ENCODE measurements at regions not wholly inside any gene's neighbourhood (a gene's known extent, or its start where the extent isn't known, plus 50 kb on each side); places are given as distances from the start of the nearest gene placed in this dataset.

DNA sequence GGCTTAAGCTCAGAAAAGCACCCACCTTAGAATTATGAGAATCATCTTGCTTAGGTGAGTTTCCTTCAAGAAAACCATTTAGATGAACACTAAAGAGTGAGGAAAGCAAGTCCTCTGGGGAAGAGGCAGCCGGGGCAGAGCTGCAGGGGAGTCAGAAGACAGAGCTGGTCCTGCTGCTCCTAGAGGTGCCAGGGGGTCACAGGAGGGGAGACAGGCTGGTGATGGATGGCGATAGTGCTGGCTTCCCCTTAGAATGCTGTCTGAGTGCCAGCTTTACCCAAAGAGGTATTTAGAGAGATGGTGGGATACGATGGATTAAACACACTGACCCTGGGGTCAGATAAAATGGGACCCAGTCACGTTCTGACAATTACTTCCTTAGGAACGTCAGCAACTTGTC lies 269.4 kb downstream of the TDRD15 start:
- ChIA-PET CTCF (no interaction called here), POLR2A (no interaction called here)
- under 1% methylated on average over 5 of the region's 5 CpGs for WGBS (ENCODE audit: missing lambda C conversion rate)
- no peak overlapping the region for H3K4me2 ChIP-seq
- H3K4me1 ChIP-seq: no peaks in the 10 kb centered on the region
- DNase-seq (ENCODE audit: low read depth in 1 of 2, low spot score in 1 of 2) (no peak), ATAC-seq (no peak), FAIRE-seq (no peak)
- no peaks in the 10 kb centered on the region for H3K9me3 ChIP-seq
- no peak overlapping the region for H3K4me3 ChIP-seq
- TF ChIP-seq KDM1A (IDR thresholded peaks at IDR 0.05; ENCODE audit: low read depth) (no peak), HES2 (IDR thresholded peaks at IDR 0.05) (no peak), ZSCAN20 (CRISPR knock-in tag; IDR thresholded peaks at IDR 0.05) (no peak), CHD4 (IDR thresholded peaks at IDR 0.05; ENCODE audit: borderline replicate concordance) (no peak), KDM5A (IDR thresholded peaks at IDR 0.05) (no peak), JUN (IDR thresholded peaks at IDR 0.05) (no peak), NR3C1 (IDR thresholded peaks at IDR 0.05) (no peak), HOXA7 (CRISPR knock-in tag; IDR thresholded peaks at IDR 0.05) (no peak), ZC3H11A (IDR thresholded peaks at IDR 0.05) (no peak), ZFP36 (IDR thresholded peaks at IDR 0.05; ENCODE audit: borderline replicate concordance, partially characterized antibody) (no peak), EP300 (IDR thresholded peaks at IDR 0.05) (no peak), ZNF302 (CRISPR knock-in tag; IDR thresholded peaks at IDR 0.05) (no peak), ESRRA (IDR thresholded peaks at IDR 0.05; ENCODE audit: borderline replicate concordance, low read length) (no peak), CHD2 (IDR thresholded peaks at IDR 0.05; ENCODE audit: low read length, partially characterized antibody) (no peak), POLR2A (IDR thresholded peaks at IDR 0.05; ENCODE audit: low read length) (no peak), MAZ (IDR thresholded peaks at IDR 0.05; ENCODE audit: borderline replicate concordance, low read depth, low read length) (no peak)
- H3K27ac ChIP-seq: no peak overlapping the region

DNA sequence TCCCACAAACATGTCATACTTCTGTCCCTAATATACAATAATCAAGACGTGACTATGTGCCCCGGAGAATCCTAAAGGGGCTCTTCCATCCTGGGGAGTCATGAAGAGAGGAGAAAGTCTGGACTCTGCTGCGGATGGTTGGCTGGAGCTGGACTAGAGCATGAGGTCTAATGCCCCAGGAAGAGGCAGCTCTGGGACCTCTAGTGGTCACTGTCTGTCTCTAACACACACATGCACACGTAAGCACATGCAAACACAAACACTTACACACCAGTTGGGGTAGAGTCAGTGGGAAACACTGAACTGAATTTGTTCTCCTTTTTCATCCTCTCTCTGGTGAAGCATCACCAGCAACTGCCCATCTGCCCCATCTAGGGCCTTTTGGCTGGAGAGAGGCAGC lies 271.6 kb downstream of the TDRD15 start:
- no peak overlapping the region for H3K4me3 ChIP-seq

More for the DNA sequence above, 271.6 kb downstream of the TDRD15 start:
- Histone ChIP-seq H3K4me1 (no peaks in the 10 kb centered on the region), H3K4me2 (no peak overlapping the region), H3K27ac (no peak overlapping the region), H3K9me3 (no peaks in the 10 kb centered on the region)
- POLR2A ChIA-PET: no interaction called here
- CTCF ChIA-PET: interaction anchor here (0.8 to 1.3 kb wide), 2 partner anchors 10 to 158 kb away, joined by 3 to 4 read pairs; no protein-coding TSS in a partner anchor
- no peak for FAIRE-seq
- peak in 1 of 2 experiments; percentile 10; a peak in 1 of 5 replicates for TF ChIP-seq RAD21 (conservative IDR thresholded peaks at IDR 0.05 in 1 of 2, IDR thresholded peaks at IDR 0.05 in 1 of 2)
- TF ChIP-seq JUNB (IDR thresholded peaks at IDR 0.05): no peak
- no peak for TF ChIP-seq ZSCAN20 (CRISPR knock-in tag; IDR thresholded peaks at IDR 0.05)
- no peak for TF ChIP-seq KDM5A (IDR thresholded peaks at IDR 0.05)
- peak; percentile 15; the same call in 1 of the 3 replicates for TF ChIP-seq CTCF (IDR thresholded peaks at IDR 0.05)
- no peak for TF ChIP-seq HMGXB4 (CRISPR knock-in tag; IDR thresholded peaks at IDR 0.05; ENCODE audit: borderline replicate concordance)
- 9% methylated on average over 4 of the region's 4 CpGs for WGBS (ENCODE audit: missing lambda C conversion rate)
- DNase-seq (ENCODE audit: low read depth in 1 of 2, low spot score in 1 of 2): peak in 1 of 2 experiments; percentile 36
- peak in 1 of 2 experiments; percentile 85; a peak in 3 of 6 replicates for ATAC-seq
